ENCODE measurements at regions not wholly inside any gene's neighbourhood (a gene's known extent, or its start where the extent isn't known, plus 50 kb on each side); places are given as distances from the start of the nearest gene placed in this dataset.

DNA sequence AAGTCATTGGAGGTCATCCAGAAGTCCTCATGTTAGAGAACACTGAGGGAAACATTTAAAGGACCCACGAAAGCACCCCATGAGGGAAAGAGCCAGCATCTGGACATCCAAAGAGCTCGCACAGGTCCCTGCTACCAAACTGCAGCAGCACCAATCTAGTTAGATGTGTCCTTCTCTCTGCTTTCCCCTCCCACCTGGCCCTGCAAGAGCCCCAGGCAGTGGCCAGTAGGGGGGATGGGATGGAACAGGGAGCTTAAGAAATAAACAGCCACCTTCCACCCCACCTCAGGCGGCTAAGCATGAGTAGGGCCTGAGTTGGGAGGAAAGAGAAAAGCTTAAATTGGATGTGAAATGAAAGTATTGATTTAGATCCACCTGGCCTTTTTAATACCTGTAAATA, 175.9 kb upstream of the KCND3 start:
- no peak overlapping the region for H3K27ac ChIP-seq (ENCODE audit: extremely low read depth, low read depth, low read length)
- ChIA-PET POLR2A (no interaction called here), CTCF (interaction anchor here (0.5 to 0.7 kb wide), 2 partner anchors 59 to 510 kb away, joined by 3 read pairs; no protein-coding TSS in a partner anchor)
- no peaks in the 10 kb centered on the region for H3K9me3 ChIP-seq (ENCODE audit: control insufficient read depth, insufficient read depth, low read depth, low read length)
- no peak overlapping the region for H3K4me3 ChIP-seq (ENCODE audit: low read depth, low read length)
- no peaks in the 10 kb centered on the region for H3K4me1 ChIP-seq (ENCODE audit: control insufficient read depth, insufficient read depth, low read length)
- no peaks in the 10 kb centered on the region for H3K36me3 ChIP-seq (ENCODE audit: control insufficient read depth in 2 of 2, insufficient read depth in 1 of 2, low read length in 2 of 2)
- TF ChIP-seq ZNF155 (tag by site-specific recombination; IDR thresholded peaks at IDR 0.05) = no peak
- TF ChIP-seq ZNF274 (IDR thresholded peaks at IDR 0.05; ENCODE audit: low read length) = no peak
- TF ChIP-seq ZNF274 (tag by site-specific recombination; IDR thresholded peaks at IDR 0.05; ENCODE audit: borderline replicate concordance) = no peak
- TF ChIP-seq, protein P1, sequence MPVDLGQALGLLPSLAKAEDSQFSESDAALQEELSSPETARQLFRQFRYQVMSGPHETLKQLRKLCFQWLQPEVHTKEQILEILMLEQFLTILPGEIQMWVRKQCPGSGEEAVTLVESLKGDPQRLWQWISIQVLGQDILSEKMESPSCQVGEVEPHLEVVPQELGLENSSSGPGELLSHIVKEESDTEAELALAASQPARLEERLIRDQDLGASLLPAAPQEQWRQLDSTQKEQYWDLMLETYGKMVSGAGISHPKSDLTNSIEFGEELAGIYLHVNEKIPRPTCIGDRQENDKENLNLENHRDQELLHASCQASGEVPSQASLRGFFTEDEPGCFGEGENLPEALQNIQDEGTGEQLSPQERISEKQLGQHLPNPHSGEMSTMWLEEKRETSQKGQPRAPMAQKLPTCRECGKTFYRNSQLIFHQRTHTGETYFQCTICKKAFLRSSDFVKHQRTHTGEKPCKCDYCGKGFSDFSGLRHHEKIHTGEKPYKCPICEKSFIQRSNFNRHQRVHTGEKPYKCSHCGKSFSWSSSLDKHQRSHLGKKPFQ (tag by site-specific recombination; IDR thresholded peaks at IDR 0.05) = no peak
- TF ChIP-seq ZNF433 (tag by site-specific recombination; IDR thresholded peaks at IDR 0.05; ENCODE audit: low read depth) = no peak

DNA sequence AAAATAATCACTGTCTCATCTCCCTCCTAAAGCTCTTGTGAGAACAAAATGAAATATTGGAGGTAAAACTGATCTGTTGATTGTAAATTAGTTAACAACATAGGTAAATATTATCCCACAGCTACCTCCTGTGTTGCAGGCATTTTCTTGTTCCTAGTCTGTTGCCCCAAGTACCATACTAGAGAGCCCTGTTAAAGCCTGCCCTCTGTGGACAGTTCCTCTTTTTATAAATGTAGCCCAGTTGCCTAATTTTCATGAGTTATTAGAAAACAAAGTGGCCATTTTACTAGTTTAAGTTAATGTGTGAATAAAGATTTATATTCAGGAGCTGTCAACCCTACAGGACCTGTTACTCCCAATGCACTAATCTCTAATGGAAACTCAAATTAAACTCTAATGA, 180.0 kb upstream of the KCND3 start:
- Histone ChIP-seq H3K27ac (ENCODE audit: extremely low read depth, low read depth, low read length) (no peak overlapping the region), H3K9me3 (ENCODE audit: control insufficient read depth, insufficient read depth, low read depth, low read length) (no peaks in the 10 kb centered on the region), H3K36me3 (ENCODE audit: control insufficient read depth in 2 of 2, insufficient read depth in 1 of 2, low read length in 2 of 2) (no peaks in the 10 kb centered on the region), H3K4me3 (ENCODE audit: low read depth, low read length) (no peak overlapping the region), H3K4me1 (ENCODE audit: control insufficient read depth, insufficient read depth, low read length) (no peaks in the 10 kb centered on the region)
- POLR2A ChIA-PET = no interaction called here
- TF ChIP-seq, protein P2, sequence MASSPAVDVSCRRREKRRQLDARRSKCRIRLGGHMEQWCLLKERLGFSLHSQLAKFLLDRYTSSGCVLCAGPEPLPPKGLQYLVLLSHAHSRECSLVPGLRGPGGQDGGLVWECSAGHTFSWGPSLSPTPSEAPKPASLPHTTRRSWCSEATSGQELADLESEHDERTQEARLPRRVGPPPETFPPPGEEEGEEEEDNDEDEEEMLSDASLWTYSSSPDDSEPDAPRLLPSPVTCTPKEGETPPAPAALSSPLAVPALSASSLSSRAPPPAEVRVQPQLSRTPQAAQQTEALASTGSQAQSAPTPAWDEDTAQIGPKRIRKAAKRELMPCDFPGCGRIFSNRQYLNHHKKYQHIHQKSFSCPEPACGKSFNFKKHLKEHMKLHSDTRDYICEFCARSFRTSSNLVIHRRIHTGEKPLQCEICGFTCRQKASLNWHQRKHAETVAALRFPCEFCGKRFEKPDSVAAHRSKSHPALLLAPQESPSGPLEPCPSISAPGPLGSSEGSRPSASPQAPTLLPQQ (tag by site-specific recombination; IDR thresholded peaks at IDR 0.05) = no peak
- TF ChIP-seq ZNF354C (tag by site-specific recombination; IDR thresholded peaks at IDR 0.05; ENCODE audit: borderline replicate concordance, low read depth) (no peak), ZNF23 (tag by site-specific recombination; IDR thresholded peaks at IDR 0.05; ENCODE audit: borderline replicate concordance) (no peak), ZNF558 (tag by site-specific recombination; IDR thresholded peaks at IDR 0.05) (no peak), ZFP37 (tag by site-specific recombination; IDR thresholded peaks at IDR 0.05) (no peak), ZNF433 (tag by site-specific recombination; IDR thresholded peaks at IDR 0.05; ENCODE audit: low read depth) (no peak), KLF8 (tag by site-specific recombination; IDR thresholded peaks at IDR 0.05) (no peak)
- TF ChIP-seq, protein P3, sequence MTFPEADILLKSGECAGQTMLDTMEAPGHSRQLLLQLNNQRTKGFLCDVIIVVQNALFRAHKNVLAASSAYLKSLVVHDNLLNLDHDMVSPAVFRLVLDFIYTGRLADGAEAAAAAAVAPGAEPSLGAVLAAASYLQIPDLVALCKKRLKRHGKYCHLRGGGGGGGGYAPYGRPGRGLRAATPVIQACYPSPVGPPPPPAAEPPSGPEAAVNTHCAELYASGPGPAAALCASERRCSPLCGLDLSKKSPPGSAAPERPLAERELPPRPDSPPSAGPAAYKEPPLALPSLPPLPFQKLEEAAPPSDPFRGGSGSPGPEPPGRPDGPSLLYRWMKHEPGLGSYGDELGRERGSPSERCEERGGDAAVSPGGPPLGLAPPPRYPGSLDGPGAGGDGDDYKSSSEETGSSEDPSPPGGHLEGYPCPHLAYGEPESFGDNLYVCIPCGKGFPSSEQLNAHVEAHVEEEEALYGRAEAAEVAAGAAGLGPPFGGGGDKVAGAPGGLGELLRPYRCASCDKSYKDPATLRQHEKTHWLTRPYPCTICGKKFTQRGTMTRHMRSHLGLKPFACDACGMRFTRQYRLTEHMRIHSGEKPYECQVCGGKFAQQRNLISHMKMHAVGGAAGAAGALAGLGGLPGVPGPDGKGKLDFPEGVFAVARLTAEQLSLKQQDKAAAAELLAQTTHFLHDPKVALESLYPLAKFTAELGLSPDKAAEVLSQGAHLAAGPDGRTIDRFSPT (tag by site-specific recombination; IDR thresholded peaks at IDR 0.05) = no peak
- TF ChIP-seq, protein P4, sequence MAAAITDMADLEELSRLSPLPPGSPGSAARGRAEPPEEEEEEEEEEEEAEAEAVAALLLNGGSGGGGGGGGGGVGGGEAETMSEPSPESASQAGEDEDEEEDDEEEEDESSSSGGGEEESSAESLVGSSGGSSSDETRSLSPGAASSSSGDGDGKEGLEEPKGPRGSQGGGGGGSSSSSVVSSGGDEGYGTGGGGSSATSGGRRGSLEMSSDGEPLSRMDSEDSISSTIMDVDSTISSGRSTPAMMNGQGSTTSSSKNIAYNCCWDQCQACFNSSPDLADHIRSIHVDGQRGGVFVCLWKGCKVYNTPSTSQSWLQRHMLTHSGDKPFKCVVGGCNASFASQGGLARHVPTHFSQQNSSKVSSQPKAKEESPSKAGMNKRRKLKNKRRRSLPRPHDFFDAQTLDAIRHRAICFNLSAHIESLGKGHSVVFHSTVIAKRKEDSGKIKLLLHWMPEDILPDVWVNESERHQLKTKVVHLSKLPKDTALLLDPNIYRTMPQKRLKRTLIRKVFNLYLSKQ (tag by site-specific recombination; IDR thresholded peaks at IDR 0.05; ENCODE audit: borderline replicate concordance) = no peak
- TF ChIP-seq, protein P5, sequence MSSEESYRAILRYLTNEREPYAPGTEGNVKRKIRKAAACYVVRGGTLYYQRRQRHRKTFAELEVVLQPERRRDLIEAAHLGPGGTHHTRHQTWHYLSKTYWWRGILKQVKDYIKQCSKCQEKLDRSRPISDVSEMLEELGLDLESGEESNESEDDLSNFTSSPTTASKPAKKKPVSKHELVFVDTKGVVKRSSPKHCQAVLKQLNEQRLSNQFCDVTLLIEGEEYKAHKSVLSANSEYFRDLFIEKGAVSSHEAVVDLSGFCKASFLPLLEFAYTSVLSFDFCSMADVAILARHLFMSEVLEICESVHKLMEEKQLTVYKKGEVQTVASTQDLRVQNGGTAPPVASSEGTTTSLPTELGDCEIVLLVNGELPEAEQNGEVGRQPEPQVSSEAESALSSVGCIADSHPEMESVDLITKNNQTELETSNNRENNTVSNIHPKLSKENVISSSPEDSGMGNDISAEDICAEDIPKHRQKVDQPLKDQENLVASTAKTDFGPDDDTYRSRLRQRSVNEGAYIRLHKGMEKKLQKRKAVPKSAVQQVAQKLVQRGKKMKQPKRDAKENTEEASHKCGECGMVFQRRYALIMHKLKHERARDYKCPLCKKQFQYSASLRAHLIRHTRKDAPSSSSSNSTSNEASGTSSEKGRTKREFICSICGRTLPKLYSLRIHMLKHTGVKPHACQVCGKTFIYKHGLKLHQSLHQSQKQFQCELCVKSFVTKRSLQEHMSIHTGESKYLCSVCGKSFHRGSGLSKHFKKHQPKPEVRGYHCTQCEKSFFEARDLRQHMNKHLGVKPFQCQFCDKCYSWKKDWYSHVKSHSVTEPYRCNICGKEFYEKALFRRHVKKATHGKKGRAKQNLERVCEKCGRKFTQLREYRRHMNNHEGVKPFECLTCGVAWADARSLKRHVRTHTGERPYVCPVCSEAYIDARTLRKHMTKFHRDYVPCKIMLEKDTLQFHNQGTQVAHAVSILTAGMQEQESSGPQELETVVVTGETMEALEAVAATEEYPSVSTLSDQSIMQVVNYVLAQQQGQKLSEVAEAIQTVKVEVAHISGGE (tag by site-specific recombination; conservative IDR thresholded peaks at IDR 0.05; ENCODE audit: low read depth) = no peak
- CTCF ChIA-PET = no interaction called here

Data from HEK293 (cell line).